HL-60 (cell line): ENCODE measurements at regions not wholly inside any gene's neighbourhood (a gene's known extent, or its start where the extent isn't known, plus 50 kb on each side); places are given as distances from the start of the nearest gene placed in this dataset.

ENCODE experiments used
- CTCF ChIP-seq: IDR thresholded peaks from one replicate; pipeline ENCODE4 v1.5.1; 2011; ENCODE audit warnings: low read length, control low read depth, inconsistent platforms; ENCODE audit not compliant: insufficient read depth
- GABPA ChIP-seq: IDR thresholded peaks from 2 replicates; pipeline ENCODE4 v1.6.1; 2012; ENCODE audit warnings: low read depth
- REST ChIP-seq: IDR thresholded peaks from 2 replicates; pipeline ENCODE4 v1.6.1; 2012; ENCODE audit warnings: low read depth; ENCODE audit not compliant: insufficient replicate concordance
- SPI1 ChIP-seq: IDR thresholded peaks from 2 replicates; pipeline ENCODE4 v1.6.1; 2012; ENCODE audit warnings: low read depth, mild to moderate bottlenecking, borderline replicate concordance

GRCh38 chr2:209141818-209142217 lies 282.0 kb upstream of the MAP2 start:
- TF ChIP-seq SPI1 (no peak), CTCF (no peak), GABPA (no peak), REST (no peak)
